H1 (cell line): ENCODE measurements at regions not wholly inside any gene's neighbourhood (a gene's known extent, or its start where the extent isn't known, plus 50 kb on each side); places are given as distances from the start of the nearest gene placed in this dataset.

ENCODE experiments used
- CTCF ChIA-PET: fragments of 300-600 bp; sonication (Branson Sonifier 250); formaldehyde crosslinking; loops from one replicate; lab custom pipeline; 2021; ENCODE audit not compliant: partially characterized antibody; lab: Charles Lee
- POLR2A ChIA-PET: fragments of 300-600 bp; sonication (Branson Sonifier 250); formaldehyde crosslinking; loops from one replicate; lab custom pipeline; 2021; ENCODE audit warnings: inconsistent platforms; ENCODE audit not compliant: partially characterized antibody; lab: Charles Lee
- DNase-seq, 2 experiments: peaks; one replicate each; pipeline versions ENCODE4 v3.0.0 to v3.0.0-alpha.2; 2010 to 2022; ENCODE audit warnings: low spot score in 2 of 2, low read depth in 1 of 2, mixed read lengths in 1 of 2
- FAIRE-seq: peaks from 2 replicates; lab custom pipeline; 2011; peaks lifted over from hg19 to GRCh38; lab: Jason Lieb, UNC
- H2AFZ ChIP-seq: 2 replicates; pipeline ENCODE4 v1.8.1; 2012; ENCODE audit warnings: low read length, inconsistent platforms
- H2AK5ac ChIP-seq: 2 replicates; pipeline ENCODE4 v1.6.1; 2013; ENCODE audit warnings: low read depth, low read length
- H2BK120ac ChIP-seq: replicated peaks from 2 replicates; pipeline ENCODE3; 2013; ENCODE audit warnings: low read depth, low read length, inconsistent platforms
- H2BK12ac ChIP-seq: 2 replicates; pipeline ENCODE4 v1.6.1; 2013; ENCODE audit warnings: low read depth, low read length
- H2BK15ac ChIP-seq: 2 replicates; pipeline ENCODE4 v1.6.1; 2013; ENCODE audit warnings: low read length
- H2BK20ac ChIP-seq: 2 replicates; pipeline ENCODE4 v1.6.1; 2013; ENCODE audit warnings: low read length
- H2BK5ac ChIP-seq: 2 replicates; pipeline ENCODE4 v1.6.1; 2013; ENCODE audit warnings: low read depth, low read length
- H3K14ac ChIP-seq: 2 replicates; pipeline ENCODE4 v1.6.1; 2013; ENCODE audit warnings: inconsistent platforms; ENCODE audit not compliant: insufficient read length
- H3K18ac ChIP-seq: 2 replicates; pipeline ENCODE4 v1.6.1; 2013; ENCODE audit warnings: low read length; ENCODE audit errors: extremely low read depth
- H3K23ac ChIP-seq: 2 replicates; pipeline ENCODE4 v1.6.1; 2013; ENCODE audit warnings: inconsistent platforms; ENCODE audit not compliant: insufficient read length
- H3K23me2 ChIP-seq: 2 replicates; pipeline ENCODE4 v1.6.1; 2013; ENCODE audit warnings: low read depth, low read length
- H3K27ac ChIP-seq: 2 replicates; pipeline ENCODE4 v1.6.1; 2011; ENCODE audit warnings: low read depth, low read length, inconsistent platforms
- H3K27me3 ChIP-seq, 4 experiments: replicated peaks in 1 of 4; 1 replicate in 1 of 4; 2 replicates in 3 of 4; pipeline versions ENCODE4 v1.6.1 to v1.8.1; 2011 to 2013; ENCODE audit warnings: low read length in 3 of 4, mild to moderate bottlenecking in 3 of 4, inconsistent platforms in 2 of 4, mixed read lengths in 2 of 4, moderate library complexity in 1 of 4; ENCODE audit not compliant: control insufficient read depth in 3 of 4, insufficient read depth in 3 of 4; ENCODE audit errors: extremely low read depth in 1 of 4
- H3K36me3 ChIP-seq, 4 experiments: 2 replicates each; pipeline versions ENCODE4 v1.6.1 to v1.8.1; 2011 to 2013; ENCODE audit warnings: mild to moderate bottlenecking in 4 of 4, low read length in 3 of 4, moderate library complexity in 2 of 4, control low read depth in 1 of 4, inconsistent platforms in 1 of 4; ENCODE audit not compliant: insufficient read depth in 4 of 4, control insufficient read depth in 2 of 4
- H3K4ac ChIP-seq: replicated peaks from 2 replicates; pipeline ENCODE3; 2013; ENCODE audit warnings: low read length, low read depth, mixed read lengths, inconsistent platforms; ENCODE audit not compliant: insufficient read length
- H3K4me1 ChIP-seq, 4 experiments: replicated peaks in 1 of 4; 1 replicate in 1 of 4; 2 replicates in 3 of 4; pipeline versions ENCODE4 v1.6.1 to v1.8.1; 2011 to 2013; ENCODE audit warnings: low read length in 3 of 4, inconsistent platforms in 2 of 4, mixed read lengths in 1 of 4; ENCODE audit not compliant: insufficient read depth in 4 of 4, control insufficient read depth in 3 of 4
- H3K4me2 ChIP-seq, 2 experiments: 2 replicates each; pipeline versions ENCODE4 v1.6.1 to v1.8.1; 2011 to 2013; ENCODE audit warnings: low read depth in 2 of 2, low read length in 2 of 2, control low read depth in 1 of 2, inconsistent platforms in 1 of 2, mild to moderate bottlenecking in 1 of 2; ENCODE audit not compliant: insufficient read depth in 1 of 2
- H3K4me3 ChIP-seq, 4 experiments: fragments of 200-600, 300-600 bp in 1 of 4; sonication (generic), shearing (Covaris generic), sonication (Bioruptor Twin) in 1 of 4; 2 replicates each; pipeline versions ENCODE4 v1.5.1 to v1.8.1; 2011 to 2016; ENCODE audit warnings: low read length in 4 of 4, low read depth in 3 of 4, control low read depth in 2 of 4, inconsistent platforms in 2 of 4, mild to moderate bottlenecking in 2 of 4, mixed read lengths in 1 of 4, moderate library complexity in 1 of 4; ENCODE audit not compliant: insufficient read depth in 2 of 4; ENCODE audit errors: extremely low read depth in 1 of 4
- H3K56ac ChIP-seq: replicated peaks from 2 replicates; pipeline ENCODE3; 2013; ENCODE audit warnings: low read depth, mild to moderate bottlenecking, mixed read lengths, low read length, inconsistent platforms; ENCODE audit not compliant: insufficient read length
- H3K79me1 ChIP-seq: 2 replicates; pipeline ENCODE4 v1.6.1; 2013; ENCODE audit warnings: low read depth, low read length, control low read depth
- H3K79me2 ChIP-seq, 2 experiments: 2 replicates each; pipeline versions ENCODE4 v1.6.1 to v1.8.1; 2012 to 2013; ENCODE audit warnings: low read length in 2 of 2, mild to moderate bottlenecking in 2 of 2, inconsistent platforms in 1 of 2; ENCODE audit not compliant: insufficient read depth in 2 of 2, control insufficient read depth in 1 of 2
- H3K9ac ChIP-seq, 4 experiments: replicated peaks in 1 of 4; 1 replicate in 1 of 4; 2 replicates in 3 of 4; pipeline versions ENCODE4 v1.6.1 to v1.8.1; 2011 to 2013; ENCODE audit warnings: low read depth in 3 of 4, low read length in 3 of 4, control low read depth in 2 of 4, mild to moderate bottlenecking in 2 of 4, moderate library complexity in 2 of 4, inconsistent platforms in 1 of 4; ENCODE audit errors: extremely low read depth in 1 of 4
- H3K9me3 ChIP-seq, 2 experiments: 2 replicates each; pipeline versions ENCODE4 v1.6.1 to v1.8.1; 2012 to 2013; ENCODE audit warnings: mild to moderate bottlenecking in 2 of 2, moderate library complexity in 2 of 2, control low read depth in 1 of 2, inconsistent platforms in 1 of 2, low read depth in 1 of 2, low read length in 1 of 2, mixed read lengths in 1 of 2; ENCODE audit not compliant: insufficient read depth in 2 of 2
- H4K20me1 ChIP-seq, 2 experiments: replicated peaks in 1 of 2; 2 replicates each; pipeline versions ENCODE3 to v1.8.1; 2011 to 2013; ENCODE audit warnings: inconsistent platforms in 2 of 2, low read length in 2 of 2, mild to moderate bottlenecking in 1 of 2; ENCODE audit not compliant: insufficient read depth in 2 of 2, control insufficient read depth in 1 of 2
- H4K5ac ChIP-seq: 2 replicates; pipeline ENCODE4 v1.6.1; 2013; ENCODE audit warnings: low read length, low read depth, mixed read lengths, inconsistent platforms; ENCODE audit not compliant: insufficient read length
- H4K8ac ChIP-seq: 2 replicates; pipeline ENCODE4 v1.8.0; 2013; ENCODE audit warnings: mild to moderate bottlenecking, moderate library complexity, low read length, inconsistent platforms; ENCODE audit not compliant: insufficient read depth; ENCODE audit errors: extremely low read depth
- H4K91ac ChIP-seq: replicated peaks from 2 replicates; pipeline ENCODE3; 2013; ENCODE audit warnings: low read length, mixed read lengths, inconsistent platforms; ENCODE audit not compliant: insufficient read length
- HDAC6 ChIP-seq: IDR thresholded peaks from one replicate; pipeline ENCODE4 v1.7.1; 2012; ENCODE audit warnings: low read depth, mild to moderate bottlenecking, inconsistent platforms, low read length, moderate library complexity
- SP4 ChIP-seq: IDR thresholded peaks from 2 replicates; pipeline ENCODE4 v1.6.1; 2012; ENCODE audit warnings: low read length, inconsistent platforms
- WGBS, 2 experiments: shearing (Covaris generic) in 1 of 2; methylation state at CpG; one replicate each; pipeline versions ENCODE4 v1.1.6 to v1.1.7; 2013 to 2015; ENCODE audit warnings: low lambda C conversion rate in 2 of 2, mixed read lengths in 2 of 2, inconsistent platforms in 1 of 2, low coverage in 1 of 2, missing lambda C conversion rate in 1 of 2; ENCODE audit not compliant: insufficient replicate concordance in 2 of 2, insufficient coverage in 1 of 2, insufficient read length in 1 of 2; ENCODE audit errors: extremely low coverage in 1 of 2, missing lambda C conversion rate in 1 of 2; 5-methylcytosine and 5-hydroxymethylcytosine counted together

DNA sequence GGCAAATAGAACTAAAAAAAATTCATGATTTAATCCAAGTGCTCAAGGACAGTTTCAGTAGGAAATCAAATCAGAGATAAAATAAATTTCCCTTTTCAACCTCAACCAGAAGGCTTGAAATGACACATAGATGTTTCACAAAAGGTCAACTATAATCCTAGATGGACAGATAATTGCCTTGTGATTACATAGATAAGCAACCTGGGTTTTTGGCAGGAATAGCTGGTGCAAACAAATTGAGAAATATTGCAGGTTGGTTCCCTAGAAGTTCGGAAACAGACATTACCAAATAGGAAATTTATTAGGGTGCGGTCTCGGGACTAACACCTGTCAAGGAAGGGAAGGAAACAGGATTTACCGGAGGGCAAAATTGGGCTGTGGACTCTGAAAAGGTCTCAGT, 497.5 kb downstream of the COG6 start:
- no peak overlapping the region for H3K56ac ChIP-seq
- H2BK15ac ChIP-seq, result no peak overlapping the region
- H3K4me1 ChIP-seq, result no peaks in the 10 kb centered on the region; a peak in 1 of 7 replicates
- H3K4ac ChIP-seq, result no peak overlapping the region
- no peaks in the 10 kb centered on the region for H3K9me3 ChIP-seq
- H3K36me3 ChIP-seq, result no peaks in the 10 kb centered on the region; a peak in 1 of 8 replicates
- no peak overlapping the region for H2BK12ac ChIP-seq
- H3K4me2 ChIP-seq, result no peak overlapping the region
- H4K5ac ChIP-seq, result no peak overlapping the region
- H3K4me3 ChIP-seq, result no peak overlapping the region
- H3K23ac ChIP-seq, result no peak overlapping the region
- no peaks in the 10 kb centered on the region for H3K27me3 ChIP-seq
- no peak overlapping the region for H4K91ac ChIP-seq
- no peak overlapping the region for H3K9ac ChIP-seq
- POLR2A ChIA-PET, result no interaction called here
- H3K18ac ChIP-seq, result no peak overlapping the region
- no peaks in the 10 kb centered on the region for H3K23me2 ChIP-seq
- WGBS, 2 experiments, result 97% methylated on average over 4 of the region's 4 CpGs; no CpG with 5 or more reads in 1 of the 2 experiments
- H2AK5ac ChIP-seq, result no peak overlapping the region
- H2BK20ac ChIP-seq, result no peak overlapping the region
- H3K79me2 ChIP-seq, result no peaks in the 10 kb centered on the region
- CTCF ChIA-PET, result no interaction called here
- H2BK5ac ChIP-seq, result no peak overlapping the region
- FAIRE-seq (no peak), DNase-seq (no peak)
- TF ChIP-seq SP4 (no peak), HDAC6 (no peak)
- H4K8ac ChIP-seq, result no peak overlapping the region
- no peak overlapping the region for H3K27ac ChIP-seq
- H2BK120ac ChIP-seq, result no peak overlapping the region
- H4K20me1 ChIP-seq, result no peaks in the 10 kb centered on the region
- no peak overlapping the region for H2AFZ ChIP-seq
- no peaks in the 10 kb centered on the region for H3K79me1 ChIP-seq
- no peak overlapping the region for H3K14ac ChIP-seq
